ENCODE measurements at regions not wholly inside any gene's neighbourhood (a gene's known extent, or its start where the extent isn't known, plus 50 kb on each side); places are given as distances from the start of the nearest gene placed in this dataset.

DNA sequence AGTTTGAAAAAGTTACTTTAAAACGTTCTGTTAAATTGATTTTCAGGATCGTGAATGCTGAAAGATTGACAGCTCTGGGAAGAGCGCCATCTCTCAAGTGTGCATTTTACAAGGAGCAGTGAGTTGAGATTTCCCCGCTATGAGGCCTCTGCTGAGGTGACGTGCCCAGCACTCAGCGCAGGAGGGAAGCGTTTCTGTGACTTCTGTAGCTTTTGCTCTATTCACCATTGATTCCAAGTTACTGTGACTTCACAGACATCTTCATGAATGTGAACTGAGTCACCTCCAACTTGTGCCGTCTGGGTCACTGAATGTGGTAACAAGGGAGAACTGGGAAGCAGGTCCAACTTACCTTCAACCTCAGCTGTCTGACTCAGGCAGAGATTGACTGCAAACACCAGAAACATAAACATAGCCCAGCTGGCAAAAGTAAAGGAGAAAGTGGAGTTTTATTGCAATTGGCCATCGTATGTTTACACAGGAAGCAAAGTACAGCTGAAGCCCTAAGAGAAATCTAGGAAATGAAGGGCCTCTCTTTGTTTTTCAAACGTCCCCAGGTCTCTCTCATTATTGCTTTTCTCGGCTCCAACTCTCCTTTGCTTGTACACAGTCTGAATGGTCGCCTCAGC is 428.8 kb upstream of the CLINT1 start:
- Histone ChIP-seq H3K27me3 (replicated peaks; ENCODE audit: control insufficient read depth, insufficient read depth, low read length, poor library complexity, severe bottlenecking) (no peaks in the 10 kb centered on the region), H3K4me1 (ENCODE audit: control insufficient read depth, insufficient read depth, low read length, poor library complexity, severe bottlenecking) (no peaks in the 10 kb centered on the region), H3K4me3 (ENCODE audit: insufficient read depth, low read depth, low read length, poor library complexity, severe bottlenecking) (no peak overlapping the region), H3K9me3 (ENCODE audit: control insufficient read depth, low read length) (no peaks in the 10 kb centered on the region), H3K36me3 (ENCODE audit: control insufficient read depth, insufficient read depth, low read length) (no peaks in the 10 kb centered on the region), H3K27ac (ENCODE audit: insufficient read depth, low read length, poor library complexity, severe bottlenecking) (no peak overlapping the region)
- no peak for DNase-seq

DNA sequence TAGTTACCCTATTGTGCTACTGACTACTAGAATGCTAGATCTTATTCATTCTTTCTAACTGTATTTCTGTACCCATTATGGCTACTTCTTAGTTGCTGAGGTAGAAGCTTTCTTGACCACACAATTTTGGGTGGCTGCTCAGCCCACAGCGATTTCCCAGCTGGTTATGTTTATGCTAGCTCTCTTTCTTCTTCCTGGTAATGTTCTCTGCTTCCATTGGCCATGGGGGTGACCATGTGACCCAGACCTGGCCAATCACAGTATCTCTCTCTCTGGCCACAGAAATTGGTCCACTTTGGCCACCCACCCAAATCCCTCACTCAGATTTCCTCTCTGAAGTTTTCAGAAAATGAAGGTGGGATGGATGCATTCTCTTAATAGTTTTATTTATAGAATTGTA is 427.9 kb upstream of the CLINT1 start:
- Histone ChIP-seq H3K27ac (ENCODE audit: insufficient read depth, low read length, poor library complexity, severe bottlenecking) (no peak overlapping the region), H3K27me3 (replicated peaks; ENCODE audit: control insufficient read depth, insufficient read depth, low read length, poor library complexity, severe bottlenecking) (no peaks in the 10 kb centered on the region), H3K9me3 (ENCODE audit: control insufficient read depth, low read length) (no peaks in the 10 kb centered on the region), H3K4me1 (ENCODE audit: control insufficient read depth, insufficient read depth, low read length, poor library complexity, severe bottlenecking) (no peaks in the 10 kb centered on the region), H3K36me3 (ENCODE audit: control insufficient read depth, insufficient read depth, low read length) (no peaks in the 10 kb centered on the region), H3K4me3 (ENCODE audit: insufficient read depth, low read depth, low read length, poor library complexity, severe bottlenecking) (no peak overlapping the region)
- DNase-seq = no peak

DNA sequence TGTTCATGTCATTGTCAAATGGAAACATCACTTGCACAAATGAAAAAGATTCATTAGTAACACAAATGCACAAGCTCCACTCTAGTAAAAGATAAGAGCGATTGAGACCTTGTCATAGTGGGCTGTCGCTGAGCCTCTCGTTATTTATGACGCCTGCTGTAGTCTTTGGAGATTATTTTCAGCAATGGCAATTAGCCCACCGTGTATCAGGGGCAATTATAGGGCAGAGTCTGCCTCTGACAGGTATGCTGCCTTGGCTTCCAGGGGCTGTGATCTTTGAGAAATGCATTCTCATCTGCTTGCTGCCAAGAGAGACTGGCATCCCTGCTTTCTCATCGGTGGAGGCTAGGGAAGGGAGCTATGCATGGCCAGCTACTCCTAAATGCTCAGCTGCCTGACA is 426.8 kb upstream of the CLINT1 start:
- Histone ChIP-seq H3K27me3 (replicated peaks; ENCODE audit: control insufficient read depth, insufficient read depth, low read length, poor library complexity, severe bottlenecking) (no peaks in the 10 kb centered on the region), H3K9me3 (ENCODE audit: control insufficient read depth, low read length) (no peaks in the 10 kb centered on the region), H3K4me3 (ENCODE audit: insufficient read depth, low read depth, low read length, poor library complexity, severe bottlenecking) (no peak overlapping the region), H3K36me3 (ENCODE audit: control insufficient read depth, insufficient read depth, low read length) (no peaks in the 10 kb centered on the region), H3K27ac (ENCODE audit: insufficient read depth, low read length, poor library complexity, severe bottlenecking) (no peak overlapping the region), H3K4me1 (ENCODE audit: control insufficient read depth, insufficient read depth, low read length, poor library complexity, severe bottlenecking) (no peaks in the 10 kb centered on the region)
- no peak for DNase-seq

DNA sequence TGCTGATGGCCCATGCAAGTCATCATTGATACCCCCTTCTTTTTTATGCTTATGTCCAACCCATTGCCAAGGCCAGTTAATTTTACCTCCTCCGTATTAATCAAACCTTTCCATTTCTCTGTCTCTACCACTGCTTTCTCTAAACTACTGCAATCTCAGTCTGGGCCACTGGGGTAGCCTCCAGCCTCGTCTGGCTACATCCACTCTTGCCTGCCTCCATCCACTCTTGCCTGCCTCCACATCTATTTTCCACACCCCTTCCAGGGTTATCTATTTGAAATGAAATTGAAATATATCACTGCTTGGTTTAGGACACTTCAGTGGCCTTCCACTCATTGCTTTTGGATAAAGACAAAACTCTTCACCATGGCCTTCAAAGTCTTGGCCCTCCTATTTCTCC is 425.3 kb upstream of the CLINT1 start:
- no peak overlapping the region for H3K4me3 ChIP-seq (ENCODE audit: insufficient read depth, low read depth, low read length, poor library complexity, severe bottlenecking)
- no peak overlapping the region for H3K27ac ChIP-seq (ENCODE audit: insufficient read depth, low read length, poor library complexity, severe bottlenecking)
- DNase-seq = no peak
- no peaks in the 10 kb centered on the region for H3K9me3 ChIP-seq (ENCODE audit: control insufficient read depth, low read length)
- H3K4me1 ChIP-seq (ENCODE audit: control insufficient read depth, insufficient read depth, low read length, poor library complexity, severe bottlenecking) = no peaks in the 10 kb centered on the region
- H3K27me3 ChIP-seq (replicated peaks; ENCODE audit: control insufficient read depth, insufficient read depth, low read length, poor library complexity, severe bottlenecking) = no peaks in the 10 kb centered on the region
- no peaks in the 10 kb centered on the region for H3K36me3 ChIP-seq (ENCODE audit: control insufficient read depth, insufficient read depth, low read length)

DNA sequence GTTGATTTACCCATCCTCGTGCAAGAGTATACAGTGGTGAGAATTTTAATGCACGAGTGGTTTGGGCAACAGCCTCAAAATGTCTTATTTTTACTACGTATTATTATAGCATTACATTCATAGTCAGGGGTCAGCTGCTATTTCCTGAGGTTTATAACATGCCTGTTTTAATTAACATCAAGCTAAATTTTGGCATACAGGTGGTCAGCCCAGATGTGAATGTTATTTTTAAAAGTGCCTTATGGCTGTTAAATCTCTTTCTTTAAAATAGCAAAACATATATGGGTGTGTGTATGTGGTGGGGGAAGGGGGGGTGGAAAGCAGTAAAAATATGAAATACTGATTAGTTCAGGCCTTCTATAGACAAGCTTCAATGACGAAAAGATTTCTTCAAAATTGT is 424.5 kb upstream of the CLINT1 start:
- H3K27me3 ChIP-seq (replicated peaks; ENCODE audit: control insufficient read depth, insufficient read depth, low read length, poor library complexity, severe bottlenecking) = no peaks in the 10 kb centered on the region
- no peaks in the 10 kb centered on the region for H3K36me3 ChIP-seq (ENCODE audit: control insufficient read depth, insufficient read depth, low read length)
- H3K27ac ChIP-seq (ENCODE audit: insufficient read depth, low read length, poor library complexity, severe bottlenecking) = no peak overlapping the region
- H3K4me3 ChIP-seq (ENCODE audit: insufficient read depth, low read depth, low read length, poor library complexity, severe bottlenecking) = no peak overlapping the region
- no peaks in the 10 kb centered on the region for H3K4me1 ChIP-seq (ENCODE audit: control insufficient read depth, insufficient read depth, low read length, poor library complexity, severe bottlenecking)
- H3K9me3 ChIP-seq (ENCODE audit: control insufficient read depth, low read length) = no peaks in the 10 kb centered on the region
- DNase-seq = no peak

DNA sequence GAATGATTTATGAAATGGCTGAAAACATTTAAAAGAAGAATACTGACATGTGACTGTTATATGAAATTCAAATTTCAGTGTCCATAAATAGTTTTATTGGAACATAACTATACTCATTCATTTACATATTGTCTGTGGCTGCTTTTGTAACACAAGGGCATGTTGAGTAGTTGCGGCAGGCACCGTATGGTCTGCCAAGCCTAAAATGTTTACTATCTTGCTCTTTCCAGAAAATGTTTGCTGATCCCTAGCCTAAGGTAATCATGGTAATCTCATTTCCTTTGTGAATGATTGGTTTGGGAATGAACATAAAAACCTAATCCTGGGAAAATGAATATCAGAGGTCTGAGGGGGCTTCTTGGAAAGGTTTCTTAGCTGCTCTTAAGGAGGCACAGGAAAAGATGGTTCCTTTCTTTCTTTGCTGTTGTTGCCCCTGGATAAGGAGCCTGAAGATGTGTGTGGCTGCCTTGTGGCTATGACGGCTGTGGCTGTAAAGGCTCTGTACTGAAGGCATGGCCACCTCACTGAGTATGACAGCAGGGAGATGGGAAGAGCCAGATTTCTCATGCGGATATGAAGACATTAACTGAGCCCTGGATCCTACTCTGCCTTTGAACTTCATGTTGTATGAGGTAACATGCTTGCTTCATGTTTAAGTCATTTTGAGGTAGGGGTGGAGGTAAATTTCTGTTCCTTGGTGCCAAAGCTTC is 419.4 kb upstream of the CLINT1 start:
- DNase-seq = no peak

DNA sequence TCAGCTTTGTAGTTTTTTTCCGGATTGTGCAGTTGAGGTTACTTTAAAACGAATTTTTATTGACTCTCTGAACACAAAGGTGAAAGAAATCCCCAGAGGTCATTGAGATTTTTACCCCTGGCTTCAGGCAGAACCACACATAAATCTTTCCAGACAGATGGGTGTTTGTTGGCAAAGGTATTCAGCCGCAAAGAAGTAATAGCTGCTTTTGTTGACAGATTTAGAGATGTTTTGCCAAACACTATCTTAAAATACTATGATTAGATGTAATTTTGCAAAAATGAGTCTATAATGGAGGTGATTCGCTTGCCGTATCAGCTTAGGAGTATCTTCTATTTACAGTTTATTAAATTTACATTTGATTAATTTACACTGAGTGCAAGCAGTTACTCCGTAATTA is 418.3 kb upstream of the CLINT1 start:
- no peaks in the 10 kb centered on the region for H3K27me3 ChIP-seq (replicated peaks; ENCODE audit: control insufficient read depth, insufficient read depth, low read length, poor library complexity, severe bottlenecking)
- no peak for DNase-seq

More for the DNA sequence above, 419.4 kb upstream of the CLINT1 start:
- Histone ChIP-seq H3K36me3 (ENCODE audit: control insufficient read depth, insufficient read depth, low read length) (no peaks in the 10 kb centered on the region), H3K9me3 (ENCODE audit: control insufficient read depth, low read length) (no peaks in the 10 kb centered on the region), H3K4me3 (ENCODE audit: insufficient read depth, low read depth, low read length, poor library complexity, severe bottlenecking) (no peak overlapping the region), H3K27me3 (replicated peaks; ENCODE audit: control insufficient read depth, insufficient read depth, low read length, poor library complexity, severe bottlenecking) (no peaks in the 10 kb centered on the region), H3K27ac (ENCODE audit: insufficient read depth, low read length, poor library complexity, severe bottlenecking) (no peak overlapping the region), H3K4me1 (ENCODE audit: control insufficient read depth, insufficient read depth, low read length, poor library complexity, severe bottlenecking) (no peaks in the 10 kb centered on the region)

DNA sequence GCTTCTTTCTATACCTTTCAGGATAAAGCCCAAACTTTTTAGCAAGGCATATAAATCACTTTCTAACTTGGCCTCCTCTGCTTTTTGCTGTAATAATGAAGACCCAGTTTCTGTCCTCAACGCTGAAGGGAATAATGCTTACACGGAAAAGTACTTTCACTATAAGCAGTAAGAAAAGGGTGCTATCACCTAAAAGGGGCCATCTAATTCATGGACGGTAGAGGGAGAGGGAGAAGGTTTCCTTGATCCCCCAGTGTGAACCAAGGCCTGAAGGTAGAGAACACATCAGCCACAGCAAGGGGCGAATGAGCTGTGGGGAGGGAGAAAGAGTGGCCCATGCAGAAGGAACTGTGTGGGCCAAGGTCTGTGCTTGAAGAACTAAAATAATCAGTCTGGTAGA is 417.7 kb upstream of the CLINT1 start:
- DNase-seq = no peak
- Histone ChIP-seq H3K36me3 (ENCODE audit: control insufficient read depth, insufficient read depth, low read length) (no peaks in the 10 kb centered on the region), H3K9me3 (ENCODE audit: control insufficient read depth, low read length) (no peaks in the 10 kb centered on the region), H3K4me3 (ENCODE audit: insufficient read depth, low read depth, low read length, poor library complexity, severe bottlenecking) (no peak overlapping the region), H3K4me1 (ENCODE audit: control insufficient read depth, insufficient read depth, low read length, poor library complexity, severe bottlenecking) (no peaks in the 10 kb centered on the region), H3K27me3 (replicated peaks; ENCODE audit: control insufficient read depth, insufficient read depth, low read length, poor library complexity, severe bottlenecking) (no peaks in the 10 kb centered on the region), H3K27ac (ENCODE audit: insufficient read depth, low read length, poor library complexity, severe bottlenecking) (no peak overlapping the region)

More for the DNA sequence above, 418.3 kb upstream of the CLINT1 start:
- no peaks in the 10 kb centered on the region for H3K36me3 ChIP-seq (ENCODE audit: control insufficient read depth, insufficient read depth, low read length)
- no peaks in the 10 kb centered on the region for H3K9me3 ChIP-seq (ENCODE audit: control insufficient read depth, low read length)
- no peak overlapping the region for H3K27ac ChIP-seq (ENCODE audit: insufficient read depth, low read length, poor library complexity, severe bottlenecking)
- no peak overlapping the region for H3K4me3 ChIP-seq (ENCODE audit: insufficient read depth, low read depth, low read length, poor library complexity, severe bottlenecking)
- no peaks in the 10 kb centered on the region for H3K4me1 ChIP-seq (ENCODE audit: control insufficient read depth, insufficient read depth, low read length, poor library complexity, severe bottlenecking)

DNA sequence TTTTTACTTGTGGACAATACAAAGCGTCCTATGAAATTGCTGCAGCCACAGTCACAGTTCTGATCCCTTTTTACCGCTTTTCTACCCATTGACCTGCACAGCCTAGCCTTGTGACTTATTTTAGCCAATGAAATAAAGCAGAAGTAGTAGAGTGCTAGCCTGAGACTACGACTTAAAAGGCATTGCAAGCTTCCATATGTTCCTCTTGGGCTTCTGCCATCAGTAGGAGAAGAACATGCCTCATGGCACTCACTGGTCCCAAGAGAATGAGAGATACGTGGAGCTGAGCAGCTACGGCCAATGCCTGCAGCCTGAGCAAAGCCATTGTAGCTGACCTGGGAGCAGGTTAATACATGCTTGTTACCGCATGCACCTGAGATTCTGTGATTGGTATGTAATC is 416.6 kb upstream of the CLINT1 start:
- H3K4me1 ChIP-seq (ENCODE audit: control insufficient read depth, insufficient read depth, low read length, poor library complexity, severe bottlenecking) = no peaks in the 10 kb centered on the region
- no peaks in the 10 kb centered on the region for H3K27me3 ChIP-seq (replicated peaks; ENCODE audit: control insufficient read depth, insufficient read depth, low read length, poor library complexity, severe bottlenecking)
- H3K4me3 ChIP-seq (ENCODE audit: insufficient read depth, low read depth, low read length, poor library complexity, severe bottlenecking) = no peak overlapping the region
- H3K27ac ChIP-seq (ENCODE audit: insufficient read depth, low read length, poor library complexity, severe bottlenecking) = no peak overlapping the region
- no peaks in the 10 kb centered on the region for H3K36me3 ChIP-seq (ENCODE audit: control insufficient read depth, insufficient read depth, low read length)
- DNase-seq = no peak
- H3K9me3 ChIP-seq (ENCODE audit: control insufficient read depth, low read length) = no peaks in the 10 kb centered on the region

DNA sequence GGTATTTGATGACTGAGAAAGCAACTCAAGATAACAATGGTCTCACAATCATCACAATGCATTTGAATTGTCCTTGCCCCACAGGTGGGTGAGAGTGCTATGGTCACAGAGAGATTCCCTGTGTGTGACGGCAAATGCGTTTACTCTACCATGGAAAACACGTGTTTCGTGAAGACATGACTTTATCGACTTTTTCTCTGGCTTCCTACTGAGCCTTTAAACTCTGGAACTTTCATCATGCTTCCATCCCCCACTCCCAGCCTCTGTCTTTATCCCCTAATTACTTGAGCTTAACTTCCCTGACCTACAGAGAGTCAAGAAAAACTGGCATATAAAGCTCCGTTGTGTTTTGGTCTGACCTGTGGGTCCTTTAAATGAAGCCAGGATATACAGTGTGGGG is 414.1 kb upstream of the CLINT1 start:
- Histone ChIP-seq H3K4me1 (ENCODE audit: control insufficient read depth, insufficient read depth, low read length, poor library complexity, severe bottlenecking) (no peaks in the 10 kb centered on the region), H3K27me3 (replicated peaks; ENCODE audit: control insufficient read depth, insufficient read depth, low read length, poor library complexity, severe bottlenecking) (no peaks in the 10 kb centered on the region), H3K27ac (ENCODE audit: insufficient read depth, low read length, poor library complexity, severe bottlenecking) (no peak overlapping the region), H3K9me3 (ENCODE audit: control insufficient read depth, low read length) (no peaks in the 10 kb centered on the region), H3K4me3 (ENCODE audit: insufficient read depth, low read depth, low read length, poor library complexity, severe bottlenecking) (no peak overlapping the region), H3K36me3 (ENCODE audit: control insufficient read depth, insufficient read depth, low read length) (no peaks in the 10 kb centered on the region)
- DNase-seq = no peak

Data from effector memory CD4-positive, alpha-beta T cell (primary cell).